NCI-H1105 treated with DMSO at 0.1 percent for 48 hours (cell line): ENCODE measurements at regions not wholly inside any gene's neighbourhood (a gene's known extent, or its start where the extent isn't known, plus 50 kb on each side); places are given as distances from the start of the nearest gene placed in this dataset.

ENCODE experiments used
- DNase-seq: peaks from one replicate; lab custom pipeline; 2025; lab: John Stamatoyannopoulos, UW

- DNase-seq = no peak
Measured at GRCh38 chr4:129346734-129347133, 250.8 kb downstream of the C4orf33 start.

GRCh38 chr4:129350834-129351721, 255.1 kb downstream of the C4orf33 start:
- no peak for DNase-seq

- DNase-seq = no peak
Measured at GRCh38 chr4:129352480-129352879, 256.5 kb downstream of the C4orf33 start.

- no peak for DNase-seq
Measured at GRCh38 chr4:129353490-129353889, 257.5 kb downstream of the C4orf33 start.

- no peak for DNase-seq
Measured at GRCh38 chr4:129355031-129355430, 259.1 kb downstream of the C4orf33 start.

GRCh38 chr4:129355516-129355915, 259.6 kb downstream of the C4orf33 start:
- DNase-seq = no peak

- DNase-seq = no peak
Measured at GRCh38 chr4:129358571-129358970, 262.6 kb downstream of the C4orf33 start.

- DNase-seq = no peak
Measured at GRCh38 chr4:129359461-129359860, 263.5 kb downstream of the C4orf33 start.

GRCh38 chr4:129362691-129363274, 266.8 kb downstream of the C4orf33 start:
- DNase-seq = peak; percentile 50

GRCh38 chr4:129364747-129365452, 268.9 kb downstream of the C4orf33 start:
- no peak for DNase-seq

- no peak for DNase-seq
Measured at GRCh38 chr4:129369361-129370010, 273.5 kb downstream of the C4orf33 start.

GRCh38 chr4:129371065-129371464, 275.1 kb downstream of the C4orf33 start:
- DNase-seq = no peak

GRCh38 chr4:129371926-129372325, 276.0 kb downstream of the C4orf33 start:
- DNase-seq = no peak

- no peak for DNase-seq
Measured at GRCh38 chr4:129377131-129377845, 281.3 kb downstream of the C4orf33 start.

GRCh38 chr4:129378364-129378763, 282.4 kb downstream of the C4orf33 start:
- peak; percentile 51 for DNase-seq

- DNase-seq = no peak
Measured at GRCh38 chr4:129379429-129379828, 283.5 kb downstream of the C4orf33 start.

- DNase-seq = no peak
Measured at GRCh38 chr4:129384974-129385373, 289.0 kb downstream of the C4orf33 start.

GRCh38 chr4:129387666-129388065, 291.7 kb downstream of the C4orf33 start:
- no peak for DNase-seq

- DNase-seq = no peak
Measured at GRCh38 chr4:129393976-129394375, 298.0 kb downstream of the C4orf33 start.

GRCh38 chr4:129394635-129395034, 298.7 kb downstream of the C4orf33 start:
- peak; percentile 80 for DNase-seq

- no peak for DNase-seq
Measured at GRCh38 chr4:129403848-129404247, 307.9 kb downstream of the C4orf33 start.

- no peak for DNase-seq
Measured at GRCh38 chr4:129410115-129410514, 314.2 kb downstream of the C4orf33 start.
